CD4-positive, alpha-beta T cell treated with Interferon alpha-2 for 1 hour (primary cell): ENCODE measurements at regions not wholly inside any gene's neighbourhood (a gene's known extent, or its start where the extent isn't known, plus 50 kb on each side); places are given as distances from the start of the nearest gene placed in this dataset.

Experiments
- DNase-seq, 2 donors: peaks; one replicate each; pipeline ENCODE4 v3.0.0-alpha.2; 2020 to 2022

GRCh38 chr4:52234561-52235440, 183.7 kb downstream of the SPATA18 start:
- DNase-seq: no peak

GRCh38 chr4:52235552-52236201, 184.6 kb downstream of the SPATA18 start:
- no peak for DNase-seq

- no peak for DNase-seq
These were observed 190.8 kb downstream of the SPATA18 start for GRCh38 chr4:52241916-52242315.

GRCh38 chr4:52243367-52243766, 192.3 kb downstream of the SPATA18 start:
- no peak for DNase-seq

- DNase-seq: no peak
These were observed 193.1 kb downstream of the SPATA18 start for GRCh38 chr4:52244103-52244775.

- no peak for DNase-seq
These were observed 193.7 kb downstream of the SPATA18 start for GRCh38 chr4:52244848-52245247.

GRCh38 chr4:52246827-52247226, 195.7 kb downstream of the SPATA18 start:
- DNase-seq: no peak

- DNase-seq: no peak
These were observed 196.8 kb downstream of the SPATA18 start for GRCh38 chr4:52247941-52248340.

GRCh38 chr4:52248820-52249219, 197.7 kb downstream of the SPATA18 start:
- DNase-seq: no peak

GRCh38 chr4:52249581-52249980, 198.5 kb downstream of the SPATA18 start:
- no peak for DNase-seq

- DNase-seq: no peak
These were observed 199.1 kb downstream of the SPATA18 start for GRCh38 chr4:52250154-52250553.

GRCh38 chr4:52251864-52252263, 200.8 kb downstream of the SPATA18 start:
- DNase-seq: no peak

- no peak for DNase-seq
These were observed 201.9 kb downstream of the SPATA18 start for GRCh38 chr4:52253025-52253424.

GRCh38 chr4:52256522-52256921, 205.4 kb downstream of the SPATA18 start:
- DNase-seq: no peak

- no peak for DNase-seq
These were observed 208.9 kb downstream of the SPATA18 start for GRCh38 chr4:52259978-52260377.

- DNase-seq: no peak
These were observed 209.6 kb downstream of the SPATA18 start for GRCh38 chr4:52260514-52261210.

- DNase-seq: no peak
These were observed 212.5 kb downstream of the SPATA18 start for GRCh38 chr4:52263607-52264006.

GRCh38 chr4:52265781-52266525, 214.8 kb downstream of the SPATA18 start:
- no peak for DNase-seq

- DNase-seq: no peak
These were observed 215.5 kb downstream of the SPATA18 start for GRCh38 chr4:52266537-52267137.

- DNase-seq: no peak
These were observed 218.7 kb downstream of the SPATA18 start for GRCh38 chr4:52269761-52270160.

GRCh38 chr4:52273885-52274284, 222.8 kb downstream of the SPATA18 start:
- DNase-seq: no peak
